ENCODE measurements at regions not wholly inside any gene's neighbourhood (a gene's known extent, or its start where the extent isn't known, plus 50 kb on each side); places are given as distances from the start of the nearest gene placed in this dataset.

DNA sequence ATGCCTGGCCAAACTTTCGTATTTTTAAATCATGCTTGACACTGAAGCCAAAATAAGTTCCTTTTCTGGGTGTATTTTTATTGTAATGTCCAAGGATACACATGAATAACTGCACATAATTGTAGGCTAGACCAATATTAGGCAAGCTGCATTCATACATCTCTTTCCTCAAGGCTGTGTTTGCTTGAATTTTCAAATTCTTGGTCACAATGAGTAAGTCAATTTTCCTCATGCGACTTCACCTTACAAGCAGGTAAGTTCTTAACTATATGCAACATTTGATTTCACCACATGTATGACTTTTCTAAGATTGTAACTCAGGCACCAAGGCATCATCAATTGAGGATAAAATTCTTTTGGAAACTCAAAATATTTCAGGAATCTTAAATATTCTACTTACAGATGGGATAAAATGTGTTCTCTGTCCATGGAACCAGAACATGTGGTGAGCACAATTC is 112.4 kb upstream of the ZNF217 start:
- Histone ChIP-seq H3K4me1 (ENCODE audit: control insufficient read depth in 2 of 3, insufficient read depth in 2 of 3, low read depth in 1 of 3, low read length in 3 of 3) (peaks cover 7 to 9% (median 8%) of the 10 kb centered on the region in 3 donors), H3K4me3 (ENCODE audit: low read length in 3 of 3) (no peak overlapping the region), H3K9me3 (ENCODE audit: control insufficient read depth in 2 of 3, insufficient read depth in 1 of 3, low read length in 3 of 3) (no peaks in the 10 kb centered on the region), H3K27ac (ENCODE audit: low read depth in 2 of 2, low read length in 2 of 2) (no peak overlapping the region), H3K36me3 (ENCODE audit: control insufficient read depth in 2 of 3, insufficient read depth in 3 of 3, low read length in 3 of 3) (no peaks in the 10 kb centered on the region), H3K9ac (ENCODE audit: low read length in 3 of 3) (no peak overlapping the region), H3K27me3 (ENCODE audit: control insufficient read depth, insufficient read depth, low read length) (no peaks in the 10 kb centered on the region)
- FAIRE-seq = no peak
- DNase-seq = peak in 1 of 5 donors; percentile 19
- TF ChIP-seq, protein P1, sequence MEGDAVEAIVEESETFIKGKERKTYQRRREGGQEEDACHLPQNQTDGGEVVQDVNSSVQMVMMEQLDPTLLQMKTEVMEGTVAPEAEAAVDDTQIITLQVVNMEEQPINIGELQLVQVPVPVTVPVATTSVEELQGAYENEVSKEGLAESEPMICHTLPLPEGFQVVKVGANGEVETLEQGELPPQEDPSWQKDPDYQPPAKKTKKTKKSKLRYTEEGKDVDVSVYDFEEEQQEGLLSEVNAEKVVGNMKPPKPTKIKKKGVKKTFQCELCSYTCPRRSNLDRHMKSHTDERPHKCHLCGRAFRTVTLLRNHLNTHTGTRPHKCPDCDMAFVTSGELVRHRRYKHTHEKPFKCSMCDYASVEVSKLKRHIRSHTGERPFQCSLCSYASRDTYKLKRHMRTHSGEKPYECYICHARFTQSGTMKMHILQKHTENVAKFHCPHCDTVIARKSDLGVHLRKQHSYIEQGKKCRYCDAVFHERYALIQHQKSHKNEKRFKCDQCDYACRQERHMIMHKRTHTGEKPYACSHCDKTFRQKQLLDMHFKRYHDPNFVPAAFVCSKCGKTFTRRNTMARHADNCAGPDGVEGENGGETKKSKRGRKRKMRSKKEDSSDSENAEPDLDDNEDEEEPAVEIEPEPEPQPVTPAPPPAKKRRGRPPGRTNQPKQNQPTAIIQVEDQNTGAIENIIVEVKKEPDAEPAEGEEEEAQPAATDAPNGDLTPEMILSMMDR (IDR thresholded peaks at IDR 0.05; ENCODE audit: borderline replicate concordance, extremely low read depth, insufficient read depth) = no peak
- intact Hi-C loops (cut with DNase I) = no loop called here

DNA sequence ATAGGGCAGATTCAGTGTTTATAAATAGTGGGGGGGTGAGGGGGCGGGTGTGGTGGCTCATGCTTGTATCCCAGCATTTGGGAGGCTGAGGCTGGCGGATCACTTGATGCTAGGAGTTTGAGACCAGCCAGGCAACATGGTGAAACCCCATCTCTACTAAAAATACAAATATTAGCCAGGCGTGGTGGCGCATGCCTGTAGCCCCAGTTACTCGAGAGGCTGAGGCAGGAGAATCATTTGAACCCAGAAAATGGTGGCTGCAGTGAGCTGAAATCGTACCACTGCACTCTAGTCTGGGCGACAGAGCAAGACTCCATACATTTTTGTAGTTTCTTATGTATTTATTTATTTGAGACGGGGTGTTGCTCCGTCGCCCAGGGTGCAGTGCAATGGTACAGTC is 109.0 kb upstream of the ZNF217 start:
- FAIRE-seq = no peak
- TF ChIP-seq, protein P1 (IDR thresholded peaks at IDR 0.05; ENCODE audit: borderline replicate concordance, extremely low read depth, insufficient read depth) = no peak
- H3K4me1 ChIP-seq (ENCODE audit: control insufficient read depth in 2 of 3, insufficient read depth in 2 of 3, low read depth in 1 of 3, low read length in 3 of 3) = peaks cover 5 to 9% (median 8%) of the 10 kb centered on the region in 3 donors

DNA sequence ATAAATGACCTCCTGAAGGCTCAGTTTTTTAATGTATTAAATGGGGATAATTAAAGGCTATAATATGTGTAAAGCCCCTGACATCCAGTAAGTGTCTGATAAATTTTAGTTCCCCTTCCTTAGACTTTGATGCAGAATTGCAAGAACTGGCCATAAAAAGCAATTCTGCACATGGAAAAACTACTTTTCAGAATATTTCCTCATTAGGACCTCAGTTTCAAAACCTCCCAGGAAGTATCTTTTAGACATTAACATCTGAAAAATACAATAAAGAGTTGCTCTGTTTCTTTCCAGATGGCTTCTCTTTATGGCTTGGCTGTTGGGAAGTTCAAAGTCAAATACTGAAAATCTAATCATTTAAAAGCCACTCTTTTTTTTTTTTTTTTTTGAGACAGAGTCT is 106.3 kb upstream of the ZNF217 start:
- Histone ChIP-seq H3K27me3 (ENCODE audit: control insufficient read depth, insufficient read depth, low read length) (no peaks in the 10 kb centered on the region), H3K27ac (ENCODE audit: low read depth in 2 of 2, low read length in 2 of 2) (no peak overlapping the region), H3K9ac (ENCODE audit: low read length in 3 of 3) (no peak overlapping the region), H3K36me3 (ENCODE audit: control insufficient read depth in 2 of 3, insufficient read depth in 3 of 3, low read length in 3 of 3) (no peaks in the 10 kb centered on the region), H3K4me1 (ENCODE audit: control insufficient read depth in 2 of 3, insufficient read depth in 2 of 3, low read depth in 1 of 3, low read length in 3 of 3) (no peaks in the 10 kb centered on the region), H3K9me3 (ENCODE audit: control insufficient read depth in 2 of 3, insufficient read depth in 1 of 3, low read length in 3 of 3) (no peaks in the 10 kb centered on the region), H3K4me3 (ENCODE audit: low read length in 3 of 3) (no peak overlapping the region)
- TF ChIP-seq, protein P1 (IDR thresholded peaks at IDR 0.05; ENCODE audit: borderline replicate concordance, extremely low read depth, insufficient read depth) = no peak
- FAIRE-seq = no peak
- DNase-seq = no peak
- intact Hi-C loops (cut with DNase I) = no loop called here

More for the DNA sequence above, 109.0 kb upstream of the ZNF217 start:
- Histone ChIP-seq H3K9me3 (ENCODE audit: control insufficient read depth in 2 of 3, insufficient read depth in 1 of 3, low read length in 3 of 3) (no peaks in the 10 kb centered on the region), H3K36me3 (ENCODE audit: control insufficient read depth in 2 of 3, insufficient read depth in 3 of 3, low read length in 3 of 3) (no peaks in the 10 kb centered on the region), H3K27me3 (ENCODE audit: control insufficient read depth, insufficient read depth, low read length) (no peaks in the 10 kb centered on the region), H3K4me3 (ENCODE audit: low read length in 3 of 3) (no peak overlapping the region), H3K27ac (ENCODE audit: low read depth in 2 of 2, low read length in 2 of 2) (no peak overlapping the region), H3K9ac (ENCODE audit: low read length in 3 of 3) (no peak overlapping the region)
- DNase-seq = no peak
- intact Hi-C loops (cut with DNase I) = no loop called here

DNA sequence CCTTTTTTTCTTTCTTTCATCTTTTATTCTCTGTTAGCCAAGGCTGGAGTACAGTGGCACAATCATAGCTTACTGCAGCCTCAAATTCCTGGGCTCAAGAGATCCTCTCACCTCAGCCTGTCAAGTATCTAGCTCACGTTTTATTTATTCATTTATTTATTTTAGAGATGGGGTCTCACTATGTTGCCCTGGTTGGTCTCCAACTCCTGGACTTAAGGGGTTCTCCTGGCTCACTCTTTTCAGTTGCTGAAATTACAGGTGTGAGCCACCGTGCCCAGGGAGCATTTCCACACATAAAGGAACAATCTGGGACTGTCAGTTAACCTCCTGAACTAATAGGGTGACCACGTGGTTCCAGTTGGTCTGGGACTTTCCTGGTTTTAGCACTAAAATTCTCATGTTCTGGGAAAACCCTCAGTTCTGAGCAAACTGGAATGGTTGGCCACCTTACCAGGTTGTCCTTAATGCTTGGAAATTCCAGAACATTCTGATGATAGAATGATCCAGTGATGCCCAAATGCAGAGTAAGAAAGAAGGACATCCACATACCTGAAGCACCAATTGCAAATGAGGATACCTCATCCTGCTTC is 105.5 kb upstream of the ZNF217 start:
- TF ChIP-seq, protein P1 (IDR thresholded peaks at IDR 0.05; ENCODE audit: borderline replicate concordance, extremely low read depth, insufficient read depth) = no peak
- H3K4me1 ChIP-seq (ENCODE audit: control insufficient read depth in 2 of 3, insufficient read depth in 2 of 3, low read depth in 1 of 3, low read length in 3 of 3) = no peaks in the 10 kb centered on the region

More for the DNA sequence above, 105.5 kb upstream of the ZNF217 start:
- no peaks in the 10 kb centered on the region for H3K9me3 ChIP-seq (ENCODE audit: control insufficient read depth in 2 of 3, insufficient read depth in 1 of 3, low read length in 3 of 3)
- H3K27ac ChIP-seq (ENCODE audit: low read depth in 2 of 2, low read length in 2 of 2) = no peak overlapping the region
- intact Hi-C loops (cut with DNase I) = no loop called here
- no peak for DNase-seq
- no peak overlapping the region for H3K9ac ChIP-seq (ENCODE audit: low read length in 3 of 3)
- H3K36me3 ChIP-seq (ENCODE audit: control insufficient read depth in 2 of 3, insufficient read depth in 3 of 3, low read length in 3 of 3) = no peaks in the 10 kb centered on the region
- FAIRE-seq = no peak
- H3K4me3 ChIP-seq (ENCODE audit: low read length in 3 of 3) = no peak overlapping the region
- H3K27me3 ChIP-seq (ENCODE audit: control insufficient read depth, insufficient read depth, low read length) = no peaks in the 10 kb centered on the region

Data from kidney (tissue), 13 donors.